ENCODE measurements at regions not wholly inside any gene's neighbourhood (a gene's known extent, or its start where the extent isn't known, plus 50 kb on each side); places are given as distances from the start of the nearest gene placed in this dataset.

DNA sequence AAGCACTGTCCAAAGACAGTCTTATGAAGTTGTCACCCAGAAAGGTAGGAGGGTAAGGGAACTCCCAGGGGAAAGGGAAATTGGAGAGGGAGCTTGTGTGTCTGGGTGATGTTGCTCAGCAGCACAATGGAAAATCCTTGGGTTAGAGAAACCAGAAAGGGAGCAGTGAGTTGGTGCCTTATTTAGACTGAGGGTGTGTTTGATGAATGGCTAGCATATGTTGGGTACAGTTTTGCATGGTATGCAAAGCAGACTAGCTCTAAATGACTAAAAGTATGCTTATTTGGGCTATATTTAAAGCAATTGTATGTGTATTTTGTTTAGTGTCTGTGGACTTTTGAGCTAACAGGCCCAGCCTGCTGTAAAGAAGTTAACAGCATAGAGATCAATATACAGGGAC, 2884.6 kb upstream of the PCDH20 start:
- no peaks in the 10 kb centered on the region for H3K36me3 ChIP-seq
- TF ChIP-seq CTCF (IDR thresholded peaks at IDR 0.05) = no peak
- no peaks in the 10 kb centered on the region for H3K9me3 ChIP-seq
- ATAC-seq = no peak
- H3K27ac ChIP-seq = no peak overlapping the region
- intact Hi-C loops (cut with DNase I) = no loop called here
- no peak for DNase-seq
- no peaks in the 10 kb centered on the region for H3K4me1 ChIP-seq
- H3K27me3 ChIP-seq (ENCODE audit: low read depth) = no peaks in the 10 kb centered on the region
- H3K4me3 ChIP-seq = no peak overlapping the region

DNA sequence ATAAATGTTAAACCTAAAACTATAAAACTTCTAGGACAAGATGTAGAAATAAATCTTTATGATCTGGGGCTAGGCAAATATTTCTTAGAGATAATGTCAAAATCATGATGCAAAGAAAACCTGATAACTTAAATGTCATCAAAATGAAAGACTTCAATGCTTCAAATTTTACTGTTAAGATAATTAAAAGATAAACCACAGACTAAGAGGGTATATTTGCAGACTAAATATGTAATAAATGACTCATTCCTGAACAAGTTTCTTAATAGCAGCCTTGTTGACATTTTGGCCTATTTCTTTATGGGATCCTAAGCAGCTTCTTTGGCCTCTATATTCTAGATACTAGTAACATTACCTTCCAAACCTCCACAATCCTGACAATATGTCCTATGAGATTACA, 2878.3 kb upstream of the PCDH20 start:
- Histone ChIP-seq H3K4me1 (no peaks in the 10 kb centered on the region), H3K27ac (no peak overlapping the region), H3K4me3 (no peak overlapping the region), H3K36me3 (no peaks in the 10 kb centered on the region), H3K27me3 (ENCODE audit: low read depth) (no peaks in the 10 kb centered on the region), H3K9me3 (no peaks in the 10 kb centered on the region)
- DNase-seq (no peak), ATAC-seq (no peak)
- no peak for TF ChIP-seq CTCF (IDR thresholded peaks at IDR 0.05)
- intact Hi-C loops (cut with DNase I) = no loop called here

DNA sequence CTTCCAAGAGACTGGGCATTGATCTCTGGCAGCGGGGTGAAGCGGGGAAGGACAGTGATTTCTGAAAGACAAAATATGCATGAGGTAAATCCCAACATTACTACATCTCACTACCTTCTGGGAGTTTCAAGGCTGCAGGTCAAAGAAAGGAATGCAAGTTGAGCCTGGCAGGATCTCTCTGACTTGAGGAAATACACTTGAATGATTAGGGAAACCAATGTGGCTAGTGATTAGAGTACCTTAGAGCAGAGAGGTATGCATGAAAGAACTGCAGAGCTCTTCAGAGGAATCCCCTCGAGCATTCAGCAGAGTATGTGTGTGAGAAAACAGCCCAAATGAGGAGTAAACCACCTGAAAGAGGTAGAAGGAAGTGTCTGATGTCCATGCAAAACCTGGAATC, 2874.1 kb upstream of the PCDH20 start:
- no peaks in the 10 kb centered on the region for H3K4me1 ChIP-seq
- no peaks in the 10 kb centered on the region for H3K36me3 ChIP-seq
- no peak for TF ChIP-seq CTCF (IDR thresholded peaks at IDR 0.05)
- intact Hi-C loops (cut with DNase I) = no loop called here
- no peaks in the 10 kb centered on the region for H3K9me3 ChIP-seq
- H3K4me3 ChIP-seq = no peak overlapping the region
- H3K27me3 ChIP-seq (ENCODE audit: low read depth) = no peaks in the 10 kb centered on the region
- H3K27ac ChIP-seq = no peak overlapping the region
- DNase-seq = no peak
- ATAC-seq = no peak

- ATAC-seq = no peak
- Histone ChIP-seq H3K9me3 (no peaks in the 10 kb centered on the region), H3K36me3 (no peaks in the 10 kb centered on the region), H3K4me3 (no peak overlapping the region), H3K27me3 (ENCODE audit: low read depth) (no peaks in the 10 kb centered on the region), H3K4me1 (no peaks in the 10 kb centered on the region), H3K27ac (no peak overlapping the region)
- no peak for DNase-seq
- intact Hi-C loops (cut with DNase I) = no loop called here
- TF ChIP-seq CTCF (IDR thresholded peaks at IDR 0.05) = no peak
Observed at GRCh38 chr13:64283926-64284325, 2868.3 kb upstream of the PCDH20 start.

- Histone ChIP-seq H3K27ac (no peak overlapping the region), H3K4me3 (no peak overlapping the region), H3K36me3 (no peaks in the 10 kb centered on the region), H3K4me1 (no peaks in the 10 kb centered on the region), H3K27me3 (ENCODE audit: low read depth) (no peaks in the 10 kb centered on the region), H3K9me3 (no peaks in the 10 kb centered on the region)
- ATAC-seq (no peak), DNase-seq (no peak)
- intact Hi-C loops (cut with DNase I) = no loop called here
- no peak for TF ChIP-seq CTCF (IDR thresholded peaks at IDR 0.05)
Observed at GRCh38 chr13:64278493-64278892, 2862.8 kb upstream of the PCDH20 start.

GRCh38 chr13:64277097-64277496, 2861.4 kb upstream of the PCDH20 start:
- H3K9me3 ChIP-seq = no peaks in the 10 kb centered on the region
- H3K4me3 ChIP-seq = no peak overlapping the region
- ATAC-seq (no peak), DNase-seq (no peak)
- H3K36me3 ChIP-seq = no peaks in the 10 kb centered on the region
- no peaks in the 10 kb centered on the region for H3K4me1 ChIP-seq
- no peak overlapping the region for H3K27ac ChIP-seq
- intact Hi-C loops (cut with DNase I) = no loop called here
- no peaks in the 10 kb centered on the region for H3K27me3 ChIP-seq (ENCODE audit: low read depth)
- TF ChIP-seq CTCF (IDR thresholded peaks at IDR 0.05) = no peak

Data from lower lobe of right lung (tissue), 2 donors.